GM23338 (cell line): ENCODE measurements at regions not wholly inside any gene's neighbourhood (a gene's known extent, or its start where the extent isn't known, plus 50 kb on each side); places are given as distances from the start of the nearest gene placed in this dataset.

Experiments used
- ATAC-seq: fragments of 200-7000 bp; cut with Tn5 transposase; 3 replicates; pipeline ENCODE4 v1.9.1; 2020
- DNase-seq: peaks from one replicate; pipeline ENCODE4 v3.0.0-alpha.2; 2015; ENCODE audit warnings: low spot score
- H2AFZ ChIP-seq: fragments of 200-600 bp; sonication (generic); 2 replicates; pipeline ENCODE4 v1.8.0; 2016; ENCODE audit warnings: antibody characterized with exemption, mild to moderate bottlenecking, moderate library complexity
- H3F3A ChIP-seq: fragments of 200-600 bp; sonication (generic); replicated peaks from 2 replicates; pipeline ENCODE4 v1.8.0; 2017; ENCODE audit warnings: antibody characterized with exemption, mixed run types, low read depth
- H3K27ac ChIP-seq: fragments of 200-600 bp; sonication (generic); 2 replicates; pipeline ENCODE4 v1.6.1; 2016; ENCODE audit warnings: low read depth
- H3K27me3 ChIP-seq: fragments of 200-600 bp; sonication (generic); 2 replicates; pipeline ENCODE4 v1.8.0; 2016; ENCODE audit warnings: mild to moderate bottlenecking, mixed run types, moderate library complexity; ENCODE audit not compliant: insufficient read depth
- H3K36me3 ChIP-seq: fragments of 200-600 bp; sonication (generic); 2 replicates; pipeline ENCODE4 v1.8.0; 2016; ENCODE audit warnings: mild to moderate bottlenecking; ENCODE audit not compliant: insufficient read depth
- H3K4me1 ChIP-seq: fragments of 200-600 bp; sonication (generic); 2 replicates; pipeline ENCODE4 v1.8.0; 2016; ENCODE audit warnings: mild to moderate bottlenecking, moderate library complexity; ENCODE audit not compliant: insufficient read depth
- H3K4me2 ChIP-seq: fragments of 200-600 bp; sonication (generic); 2 replicates; pipeline ENCODE4 v1.7.1; 2017; ENCODE audit warnings: mixed run types
- H3K4me3 ChIP-seq: fragments of 200-600 bp; sonication (generic); 2 replicates; pipeline ENCODE4 v1.6.1; 2016; ENCODE audit warnings: mixed run types
- H3K79me2 ChIP-seq: fragments of 200-600 bp; sonication (generic); replicated peaks from 2 replicates; pipeline ENCODE4 v1.8.0; 2017; ENCODE audit warnings: mild to moderate bottlenecking; ENCODE audit not compliant: insufficient read depth
- H3K9me2 ChIP-seq: fragments of 200-600 bp; sonication (generic); 2 replicates; pipeline ENCODE4 v1.8.0; 2017; ENCODE audit not compliant: insufficient read depth
- H4K20me1 ChIP-seq: fragments of 200-600 bp; sonication (generic); replicated peaks from 2 replicates; pipeline ENCODE4 v1.8.0; 2017; ENCODE audit warnings: mild to moderate bottlenecking; ENCODE audit not compliant: insufficient read depth
- H3K27ac Mint-ChIP-seq: 2 replicates; pipeline ENCODE4 v1.8.0; 2020; ENCODE audit warnings: inconsistent platforms, mild to moderate bottlenecking, moderate library complexity, mixed read lengths
- H3K27me3 Mint-ChIP-seq: 3 replicates; pipeline ENCODE4 v1.8.0; 2022; ENCODE audit warnings: low read depth, mild to moderate bottlenecking, moderate library complexity, mixed read lengths, inconsistent platforms; ENCODE audit not compliant: insufficient read depth, poor library complexity
- H3K36me3 Mint-ChIP-seq: 3 replicates; pipeline ENCODE4 v1.8.0; 2021; ENCODE audit warnings: low read depth, mild to moderate bottlenecking, inconsistent platforms, moderate library complexity, mixed read lengths
- H3K4me1 Mint-ChIP-seq: 3 replicates; pipeline ENCODE4 v1.8.0; 2020; ENCODE audit warnings: mild to moderate bottlenecking, inconsistent platforms, mixed read lengths
- H3K4me3 Mint-ChIP-seq: 3 replicates; pipeline ENCODE4 v1.8.0; 2021; ENCODE audit warnings: moderate library complexity, mild to moderate bottlenecking, inconsistent platforms, mixed read lengths
- H3K9me3 Mint-ChIP-seq: 3 replicates; pipeline ENCODE4 v1.8.0; 2020; ENCODE audit warnings: moderate library complexity, mild to moderate bottlenecking, inconsistent platforms, mixed read lengths
- CREB1 ChIP-seq: fragments of 250-450 bp; sonication (Bioruptor Pico); IDR thresholded peaks from 2 replicates; pipeline ENCODE4 v1.5.0; 2020; ENCODE audit warnings: low read depth, mild to moderate bottlenecking, moderate library complexity
- ETS1 ChIP-seq: IDR thresholded peaks from 2 replicates; pipeline ENCODE4 v1.6.1; 2016; ENCODE audit warnings: antibody characterized with exemption
- EZH2 ChIP-seq: fragments of 200-600 bp; sonication (generic); IDR thresholded peaks from one replicate; pipeline ENCODE4 v1.8.0; 2017; ENCODE audit warnings: antibody characterized with exemption, mild to moderate bottlenecking, low read depth; ENCODE audit not compliant: unreplicated experiment
- JUNB ChIP-seq: IDR thresholded peaks from one replicate; pipeline ENCODE4 v1.6.1; 2016; ENCODE audit warnings: antibody characterized with exemption; ENCODE audit not compliant: unreplicated experiment
- NANOG ChIP-seq: IDR thresholded peaks from 2 replicates; pipeline ENCODE4 v1.6.1; 2016; ENCODE audit warnings: antibody characterized with exemption, borderline replicate concordance
- POLR2AphosphoS5 ChIP-seq: IDR thresholded peaks from 2 replicates; pipeline ENCODE4 v1.6.1; 2016; ENCODE audit warnings: antibody characterized with exemption, low read depth
- REST ChIP-seq: IDR thresholded peaks from one replicate; pipeline ENCODE4 v1.6.1; 2018; ENCODE audit warnings: antibody characterized with exemption; ENCODE audit not compliant: unreplicated experiment
- STAT1 ChIP-seq: IDR thresholded peaks from one replicate; pipeline ENCODE4 v1.6.1; 2016; ENCODE audit warnings: antibody characterized with exemption; ENCODE audit not compliant: unreplicated experiment
- ZNF114 ChIP-seq: fragments of 250-450 bp; sonication (Bioruptor Pico); IDR thresholded peaks from 2 replicates; pipeline ENCODE4 v1.5.0; 2020; ENCODE audit warnings: mild to moderate bottlenecking, moderate library complexity
- ZNF331 ChIP-seq: fragments of 250-450 bp; sonication (Bioruptor Pico); IDR thresholded peaks from 2 replicates; pipeline ENCODE4 v1.5.0; 2020; ENCODE audit warnings: low read depth, mild to moderate bottlenecking, moderate library complexity
- ZNF462 ChIP-seq: fragments of 250-450 bp; sonication (Bioruptor Pico); IDR thresholded peaks from 2 replicates; pipeline ENCODE4 v1.5.0; 2020; ENCODE audit warnings: mild to moderate bottlenecking, moderate library complexity
- TF ChIP-seq, protein P1 (sequence below), 2 experiments: fragments of 200-600 bp in 1 of 2; sonication (generic) in 1 of 2; conservative IDR thresholded peaks; 2 replicates each; pipeline versions ENCODE4 v1.5.1 to v1.6.1; 2016 to 2017; ENCODE audit warnings: antibody characterized with exemption in 2 of 2, low read depth in 2 of 2, mild to moderate bottlenecking in 2 of 2, moderate library complexity in 1 of 2

DNA sequence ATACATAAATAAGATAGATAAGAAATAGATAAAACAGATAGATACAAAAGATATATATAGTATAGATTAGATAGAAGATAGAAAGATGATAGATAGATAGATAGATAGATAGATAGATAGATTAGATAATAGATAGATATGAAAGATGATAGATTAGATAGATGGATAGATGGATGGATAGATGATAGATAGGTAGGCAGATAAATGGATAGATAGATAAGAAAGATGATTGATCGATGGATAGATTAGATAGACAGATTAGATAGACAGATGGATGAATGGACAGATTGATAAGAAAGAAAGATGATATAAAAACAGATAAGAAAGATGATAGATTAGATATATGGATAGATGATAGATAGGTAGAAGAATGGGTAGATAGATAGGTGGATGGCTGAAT, 90.3 kb downstream of the SMIM20 start (continued):
- TF ChIP-seq ETS1 (no peak), EZH2 (no peak)

GRCh38 chr4:26005764-26006163, 91.7 kb downstream of the SMIM20 start:
- ATAC-seq: no peak
- H3K27me3 ChIP-seq: no peaks in the 10 kb centered on the region
- H2AFZ ChIP-seq: peak overlapping the region; percentile 81
- H4K20me1 ChIP-seq: no peaks in the 10 kb centered on the region
- H3K4me2 ChIP-seq: no peak overlapping the region
- H3K36me3 Mint-ChIP-seq: peaks cover 3% of the 10 kb centered on the region; the same call in 1 of the 3 replicates
- H3K4me3 ChIP-seq: no peak overlapping the region
- H3K27me3 Mint-ChIP-seq: peaks cover 5% of the 10 kb centered on the region
- H3K27ac ChIP-seq: no peak overlapping the region
- H3F3A ChIP-seq: no peaks in the 10 kb centered on the region
- no peaks in the 10 kb centered on the region for H3K4me1 ChIP-seq
- H3K9me2 ChIP-seq: no peaks in the 10 kb centered on the region
- H3K36me3 ChIP-seq: no peaks in the 10 kb centered on the region; the same call in 1 of the 2 replicates
- no peaks in the 10 kb centered on the region for H3K79me2 ChIP-seq
- peaks cover 11% of the 10 kb centered on the region; the same call in 2 of the 3 replicates for H3K9me3 Mint-ChIP-seq
- no peaks in the 10 kb centered on the region for H3K4me1 Mint-ChIP-seq
- H3K4me3 Mint-ChIP-seq: no peak overlapping the region
- DNase-seq: no peak
- no peak overlapping the region for H3K27ac Mint-ChIP-seq
- TF ChIP-seq REST (no peak), ETS1 (no peak), JUNB (no peak), NANOG (no peak), ZNF462 (no peak), ZNF331 (no peak), POLR2AphosphoS5 (no peak), ZNF114 (CRISPR knock-in tag) (no peak), STAT1 (no peak), CREB1 (CRISPR knock-in tag) (no peak), EZH2 (no peak)
- TF ChIP-seq, protein P1, sequence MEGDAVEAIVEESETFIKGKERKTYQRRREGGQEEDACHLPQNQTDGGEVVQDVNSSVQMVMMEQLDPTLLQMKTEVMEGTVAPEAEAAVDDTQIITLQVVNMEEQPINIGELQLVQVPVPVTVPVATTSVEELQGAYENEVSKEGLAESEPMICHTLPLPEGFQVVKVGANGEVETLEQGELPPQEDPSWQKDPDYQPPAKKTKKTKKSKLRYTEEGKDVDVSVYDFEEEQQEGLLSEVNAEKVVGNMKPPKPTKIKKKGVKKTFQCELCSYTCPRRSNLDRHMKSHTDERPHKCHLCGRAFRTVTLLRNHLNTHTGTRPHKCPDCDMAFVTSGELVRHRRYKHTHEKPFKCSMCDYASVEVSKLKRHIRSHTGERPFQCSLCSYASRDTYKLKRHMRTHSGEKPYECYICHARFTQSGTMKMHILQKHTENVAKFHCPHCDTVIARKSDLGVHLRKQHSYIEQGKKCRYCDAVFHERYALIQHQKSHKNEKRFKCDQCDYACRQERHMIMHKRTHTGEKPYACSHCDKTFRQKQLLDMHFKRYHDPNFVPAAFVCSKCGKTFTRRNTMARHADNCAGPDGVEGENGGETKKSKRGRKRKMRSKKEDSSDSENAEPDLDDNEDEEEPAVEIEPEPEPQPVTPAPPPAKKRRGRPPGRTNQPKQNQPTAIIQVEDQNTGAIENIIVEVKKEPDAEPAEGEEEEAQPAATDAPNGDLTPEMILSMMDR (conservative IDR thresholded peaks at IDR 0.05; ENCODE audit: low read depth in 2 of 2): no peak
